ENCODE measurements at regions not wholly inside any gene's neighbourhood (a gene's known extent, or its start where the extent isn't known, plus 50 kb on each side); places are given as distances from the start of the nearest gene placed in this dataset.

DNA sequence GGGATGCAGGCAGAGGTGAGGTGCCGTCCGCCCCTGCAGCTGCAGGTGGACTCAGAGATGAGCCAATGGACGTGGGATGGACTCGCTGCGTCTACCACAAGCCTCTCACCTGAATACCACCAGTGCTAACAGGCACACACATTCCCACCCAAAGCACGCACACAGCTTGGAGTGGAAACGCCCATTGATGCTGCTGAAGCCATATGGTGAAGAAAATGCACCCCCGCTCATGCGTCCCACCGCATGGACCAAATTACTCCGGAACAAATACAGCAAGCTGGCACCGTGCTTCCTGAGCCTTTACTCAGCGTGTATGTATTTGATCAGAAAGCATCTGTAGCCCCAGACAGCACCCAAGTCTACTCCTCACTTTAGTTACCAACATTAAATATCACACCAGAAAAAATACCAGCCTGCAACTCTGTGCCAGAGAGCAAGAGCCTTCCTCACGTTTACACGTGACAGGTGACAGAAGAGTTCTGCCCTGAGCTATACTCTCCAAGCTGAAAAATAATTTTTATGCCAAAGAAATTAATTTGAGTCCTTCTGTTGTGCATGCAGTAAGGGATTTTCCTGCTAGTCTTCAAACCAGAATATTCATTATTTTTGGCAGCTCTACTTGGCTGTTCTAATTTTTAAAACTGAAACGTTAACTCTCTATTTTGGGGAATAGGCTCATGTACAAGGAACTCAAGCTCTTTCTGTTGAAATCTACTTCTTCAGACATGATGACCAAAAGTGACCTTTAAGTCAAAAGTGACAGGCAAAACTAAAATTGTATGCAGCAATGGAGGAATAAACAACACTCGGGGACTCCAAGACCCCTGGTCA is 58.2 kb upstream of the SYNDIG1 start:
- Mint-ChIP-seq H3K27ac (no peak overlapping the region), H3K36me3 (peaks cover 8% of the 10 kb centered on the region), H3K9me3 (peaks cover 2 to 6% of the 10 kb centered on the region in 2 donors), H3K4me1 (peaks cover 0 to 7% of the 10 kb centered on the region in 2 donors), H3K27me3 (ENCODE audit: low read depth in 2 of 2) (peaks cover 5 to 12% of the 10 kb centered on the region in 2 donors), H3K4me3 (no peak overlapping the region)
- H3K27me3 ChIP-seq (ENCODE audit: control insufficient read depth, insufficient read depth, low read length), result no peaks in the 10 kb centered on the region
- no peak for ATAC-seq
- TF ChIP-seq, protein P1, sequence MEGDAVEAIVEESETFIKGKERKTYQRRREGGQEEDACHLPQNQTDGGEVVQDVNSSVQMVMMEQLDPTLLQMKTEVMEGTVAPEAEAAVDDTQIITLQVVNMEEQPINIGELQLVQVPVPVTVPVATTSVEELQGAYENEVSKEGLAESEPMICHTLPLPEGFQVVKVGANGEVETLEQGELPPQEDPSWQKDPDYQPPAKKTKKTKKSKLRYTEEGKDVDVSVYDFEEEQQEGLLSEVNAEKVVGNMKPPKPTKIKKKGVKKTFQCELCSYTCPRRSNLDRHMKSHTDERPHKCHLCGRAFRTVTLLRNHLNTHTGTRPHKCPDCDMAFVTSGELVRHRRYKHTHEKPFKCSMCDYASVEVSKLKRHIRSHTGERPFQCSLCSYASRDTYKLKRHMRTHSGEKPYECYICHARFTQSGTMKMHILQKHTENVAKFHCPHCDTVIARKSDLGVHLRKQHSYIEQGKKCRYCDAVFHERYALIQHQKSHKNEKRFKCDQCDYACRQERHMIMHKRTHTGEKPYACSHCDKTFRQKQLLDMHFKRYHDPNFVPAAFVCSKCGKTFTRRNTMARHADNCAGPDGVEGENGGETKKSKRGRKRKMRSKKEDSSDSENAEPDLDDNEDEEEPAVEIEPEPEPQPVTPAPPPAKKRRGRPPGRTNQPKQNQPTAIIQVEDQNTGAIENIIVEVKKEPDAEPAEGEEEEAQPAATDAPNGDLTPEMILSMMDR (IDR thresholded peaks at IDR 0.05), result no peak
- H3K4me1 ChIP-seq (ENCODE audit: control insufficient read depth, insufficient read depth, low read length), result no peaks in the 10 kb centered on the region
- intact Hi-C loops (cut with micrococcal nuclease), result no loop called here
- no peak overlapping the region for H3K4me3 ChIP-seq (ENCODE audit: low read length)
- H3K9me3 ChIP-seq (ENCODE audit: control insufficient read depth, insufficient read depth, low read length), result peaks cover 14% of the 10 kb centered on the region
- no peak overlapping the region for H3K27ac ChIP-seq (ENCODE audit: low read length)
- no peak for DNase-seq
- H3K36me3 ChIP-seq (ENCODE audit: control insufficient read depth, insufficient read depth, low read length), result no peaks in the 10 kb centered on the region
- WGBS (ENCODE audit: insufficient coverage), result 85% methylated on average over 17 of the region's 17 CpGs

DNA sequence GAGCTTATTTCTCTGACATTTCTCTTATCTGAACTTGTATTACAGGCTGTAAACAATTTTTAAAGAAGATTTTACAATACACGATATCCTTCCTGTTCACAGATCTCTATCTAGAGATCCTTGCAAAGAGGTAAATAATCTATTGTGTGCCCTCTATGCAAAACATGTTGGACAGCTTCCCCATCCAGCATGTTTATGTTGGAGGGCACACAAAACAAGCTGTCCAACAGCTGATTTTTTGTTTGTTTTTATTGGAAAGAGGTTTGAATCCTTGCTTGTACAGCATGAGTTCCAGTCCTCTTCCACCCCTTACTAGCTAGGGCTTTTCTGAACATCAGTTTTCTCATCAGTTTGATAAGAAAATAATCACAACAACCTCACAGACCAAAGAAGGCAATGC is 62.3 kb upstream of the SYNDIG1 start:
- Histone ChIP-seq H3K4me3 (ENCODE audit: low read length) (no peak overlapping the region), H3K27ac (ENCODE audit: low read length) (no peak overlapping the region), H3K27me3 (ENCODE audit: control insufficient read depth, insufficient read depth, low read length) (no peaks in the 10 kb centered on the region), H3K36me3 (ENCODE audit: control insufficient read depth, insufficient read depth, low read length) (no peaks in the 10 kb centered on the region), H3K9me3 (ENCODE audit: control insufficient read depth, insufficient read depth, low read length) (no peaks in the 10 kb centered on the region), H3K4me1 (ENCODE audit: control insufficient read depth, insufficient read depth, low read length) (no peaks in the 10 kb centered on the region)
- no peaks in the 10 kb centered on the region for H3K9me3 Mint-ChIP-seq
- peaks cover 12 to 13% of the 10 kb centered on the region in 2 donors for H3K27me3 Mint-ChIP-seq (ENCODE audit: low read depth in 2 of 2)
- H3K4me1 Mint-ChIP-seq, result peaks cover 0 to 7% of the 10 kb centered on the region in 2 donors
- WGBS (ENCODE audit: insufficient coverage), result no CpG with 5 or more reads among the region's 1 CpG
- H3K27ac Mint-ChIP-seq, result no peak overlapping the region
- DNase-seq, result no peak
- no peak for ATAC-seq
- no peaks in the 10 kb centered on the region for H3K36me3 Mint-ChIP-seq
- no peak overlapping the region for H3K4me3 Mint-ChIP-seq
- intact Hi-C loops (cut with micrococcal nuclease), result no loop called here
- TF ChIP-seq, protein P1 (IDR thresholded peaks at IDR 0.05), result no peak

DNA sequence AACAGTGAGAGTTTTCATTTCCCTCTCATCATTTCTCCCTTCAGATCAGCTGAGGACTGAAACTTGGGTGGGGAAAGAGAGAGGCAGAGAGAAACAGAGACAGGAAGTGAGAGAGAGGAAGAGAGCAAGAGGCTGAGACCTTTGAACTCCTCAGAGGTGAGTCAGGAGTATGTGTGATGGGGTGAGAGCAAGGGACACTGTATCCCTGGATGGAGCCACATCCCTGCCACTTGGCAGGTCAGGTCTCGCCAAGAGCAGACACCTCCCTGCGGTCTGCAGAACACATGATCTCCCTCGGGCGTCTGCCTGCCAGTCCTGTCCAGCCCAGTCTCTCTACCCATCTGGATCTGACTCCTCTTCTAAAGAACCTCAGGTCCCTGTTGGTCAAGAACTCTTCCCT is 62.7 kb upstream of the SYNDIG1 start:
- Mint-ChIP-seq H3K9me3 (no peaks in the 10 kb centered on the region), H3K27me3 (ENCODE audit: low read depth in 2 of 2) (peaks cover 12 to 13% of the 10 kb centered on the region in 2 donors)
- ATAC-seq, result no peak

More for the DNA sequence above, 62.7 kb upstream of the SYNDIG1 start:
- Histone ChIP-seq H3K36me3 (ENCODE audit: control insufficient read depth, insufficient read depth, low read length) (no peaks in the 10 kb centered on the region), H3K4me3 (ENCODE audit: low read length) (no peak overlapping the region), H3K9me3 (ENCODE audit: control insufficient read depth, insufficient read depth, low read length) (no peaks in the 10 kb centered on the region), H3K27ac (ENCODE audit: low read length) (no peak overlapping the region), H3K4me1 (ENCODE audit: control insufficient read depth, insufficient read depth, low read length) (no peaks in the 10 kb centered on the region), H3K27me3 (ENCODE audit: control insufficient read depth, insufficient read depth, low read length) (no peaks in the 10 kb centered on the region)
- Mint-ChIP-seq H3K4me1 (peaks cover 0 to 7% of the 10 kb centered on the region in 2 donors), H3K4me3 (no peak overlapping the region), H3K36me3 (no peaks in the 10 kb centered on the region), H3K27ac (no peak overlapping the region)
- TF ChIP-seq, protein P1 (IDR thresholded peaks at IDR 0.05), result no peak
- intact Hi-C loops (cut with micrococcal nuclease), result no loop called here
- 87% methylated on average over 4 of the region's 4 CpGs for WGBS (ENCODE audit: insufficient coverage)
- no peak for DNase-seq
